SK-N-SH (cell line): ENCODE measurements at regions not wholly inside any gene's neighbourhood (a gene's known extent, or its start where the extent isn't known, plus 50 kb on each side); places are given as distances from the start of the nearest gene placed in this dataset.

Source experiments
- CTCF ChIA-PET: fragments of 300-600, 350-600 bp; formaldehyde crosslinking; extraction: SDS; loops from one replicate; lab custom pipeline; 2021; lab: Yijun Ruan, JAX
- POLR2A ChIA-PET: fragments of 350-600 bp; sonication (Branson Sonifier 250); formaldehyde crosslinking; extraction: SDS; loops from one replicate; lab custom pipeline; 2020; ENCODE audit warnings: antibody characterized with exemption, inconsistent platforms; lab: Yijun Ruan, JAX
- DNase-seq: peaks from one replicate; pipeline ENCODE4 v3.0.0; 2012
- H2AFZ ChIP-seq: fragments of 200-600 bp; sonication (generic); 2 replicates; pipeline ENCODE4 v1.8.1; 2016; ENCODE audit warnings: antibody characterized with exemption, mild to moderate bottlenecking, low read depth
- H3F3A ChIP-seq: fragments of 200-600 bp; sonication (generic); replicated peaks from 2 replicates; pipeline ENCODE3; 2016; ENCODE audit warnings: antibody characterized with exemption, mild to moderate bottlenecking; ENCODE audit not compliant: insufficient read depth
- H3K27ac ChIP-seq, 2 experiments: fragments of 200-500 bp in 1 of 2; fragments of 200-600 bp in 1 of 2; sonication (Bioruptor generic) in 1 of 2; sonication (generic), shearing (Covaris generic) in 1 of 2; 2 replicates each; pipeline versions ENCODE4 v1.5.1 to v1.6.1; 2014 to 2016; ENCODE audit warnings: low read depth in 2 of 2, inconsistent platforms in 1 of 2, low read length in 1 of 2, mild to moderate bottlenecking in 1 of 2, mixed read lengths in 1 of 2
- H3K27me3 ChIP-seq: fragments of 200-600 bp; sonication (generic), shearing (Covaris generic); 2 replicates; pipeline ENCODE4 v1.6.1; 2016; ENCODE audit warnings: mixed run types; ENCODE audit not compliant: insufficient read depth
- H3K36me3 ChIP-seq, 2 experiments: fragments of 200-500 bp in 1 of 2; fragments of 200-600 bp in 1 of 2; sonication (Bioruptor generic) in 1 of 2; sonication (generic) in 1 of 2; replicated peaks in 1 of 2; 2 replicates each; pipeline versions ENCODE3 to v1.5.1; 2014 to 2016; ENCODE audit warnings: low read length in 1 of 2, mild to moderate bottlenecking in 1 of 2; ENCODE audit not compliant: insufficient read depth in 2 of 2, control insufficient read depth in 1 of 2
- H3K4me1 ChIP-seq, 2 experiments: fragments of 200-500 bp in 1 of 2; fragments of 200-600 bp in 1 of 2; sonication (Bioruptor generic) in 1 of 2; sonication (generic), shearing (Covaris generic) in 1 of 2; 2 replicates each; pipeline versions ENCODE4 v1.5.1 to v1.6.1; 2014 to 2016; ENCODE audit warnings: low read depth in 1 of 2, low read length in 1 of 2, mixed run types in 1 of 2; ENCODE audit not compliant: insufficient read depth in 2 of 2, control insufficient read depth in 1 of 2
- H3K4me2 ChIP-seq: fragments of 200-600 bp; sonication (generic), shearing (Covaris generic); 2 replicates; pipeline ENCODE4 v1.6.1; 2017; ENCODE audit warnings: mixed run types
- H3K4me3 ChIP-seq, 2 experiments: fragments of 200-500 bp in 1 of 2; fragments of 200-600 bp in 1 of 2; sonication (Bioruptor generic) in 1 of 2; sonication (generic), shearing (Covaris generic) in 1 of 2; 2 replicates each; pipeline versions ENCODE4 v1.5.1 to v1.8.1; 2014 to 2016; ENCODE audit warnings: low read depth in 2 of 2, inconsistent platforms in 1 of 2, low read length in 1 of 2, mild to moderate bottlenecking in 1 of 2, mixed read lengths in 1 of 2, moderate library complexity in 1 of 2
- H3K79me2 ChIP-seq: fragments of 200-600 bp; sonication (generic); 2 replicates; pipeline ENCODE4 v1.8.1; 2017; ENCODE audit warnings: mild to moderate bottlenecking; ENCODE audit not compliant: insufficient read depth
- H3K9ac ChIP-seq: fragments of 200-600 bp; sonication (generic); 2 replicates; pipeline ENCODE4 v1.6.1; 2017; ENCODE audit warnings: mixed run types
- H3K9me2 ChIP-seq: fragments of 200-600 bp; sonication (generic); 2 replicates; pipeline ENCODE4 v1.6.1; 2017; ENCODE audit warnings: mixed run types
- H3K9me3 ChIP-seq: fragments of 200-600 bp; sonication (generic); 2 replicates; pipeline ENCODE4 v1.6.1; 2017; ENCODE audit warnings: mixed run types, mild to moderate bottlenecking, moderate library complexity
- H4K20me1 ChIP-seq: fragments of 200-600 bp; sonication (generic); 2 replicates; pipeline ENCODE4 v1.6.1; 2017; ENCODE audit warnings: mild to moderate bottlenecking, mixed run types; ENCODE audit not compliant: insufficient read depth
- EP300 ChIP-seq, 2 experiments: IDR thresholded peaks; 2 replicates each; pipeline versions ENCODE4 v1.4.0 to v1.6.1; 2012; ENCODE audit warnings: borderline replicate concordance in 1 of 2, low read depth in 1 of 2, low read length in 1 of 2
- EZH2phosphoT487 ChIP-seq: fragments of 200-600 bp; sonication (generic); IDR thresholded peaks from 2 replicates; pipeline ENCODE4 v1.6.1; 2017; ENCODE audit warnings: low read depth, mixed run types, mild to moderate bottlenecking, antibody characterized with exemption, moderate library complexity, borderline replicate concordance
- FOXM1 ChIP-seq: IDR thresholded peaks from 2 replicates; pipeline ENCODE4 v1.4.0; 2012; ENCODE audit warnings: low read depth, mild to moderate bottlenecking
- GABPA ChIP-seq: IDR thresholded peaks from 2 replicates; pipeline ENCODE4 v1.4.0; 2012; ENCODE audit warnings: low read depth, mild to moderate bottlenecking
- GATA2 ChIP-seq: sonication (generic); formaldehyde crosslinking; IDR thresholded peaks from 2 replicates; pipeline ENCODE4 v1.5.0; 2020; ENCODE audit warnings: mild to moderate bottlenecking, missing genetic modification reagents
- MAX ChIP-seq: IDR thresholded peaks from 2 replicates; pipeline ENCODE4 v1.4.0; 2012; ENCODE audit warnings: low read depth
- MXI1 ChIP-seq: IDR thresholded peaks from 2 replicates; pipeline ENCODE4 v1.6.1; 2012; ENCODE audit warnings: mild to moderate bottlenecking, low read depth, low read length, improper control_type of control experiment
- NFIC ChIP-seq: IDR thresholded peaks from 2 replicates; pipeline ENCODE4 v1.4.0; 2012; ENCODE audit warnings: borderline replicate concordance
- RAD21 ChIP-seq: IDR thresholded peaks from 2 replicates; pipeline ENCODE4 v1.6.1; 2012; ENCODE audit warnings: mild to moderate bottlenecking, low read length
- REST ChIP-seq: IDR thresholded peaks from 2 replicates; pipeline ENCODE4 v1.6.1; 2012; ENCODE audit warnings: mild to moderate bottlenecking, low read depth, low read length, moderate library complexity
- RFX5 ChIP-seq: IDR thresholded peaks from 2 replicates; pipeline ENCODE4 v1.6.1; 2012; ENCODE audit warnings: mild to moderate bottlenecking, improper control_type of control experiment, low read length
- SIN3A ChIP-seq: IDR thresholded peaks from 2 replicates; pipeline ENCODE4 v1.6.1; 2012; ENCODE audit warnings: low read depth, mild to moderate bottlenecking, low read length, moderate library complexity, borderline replicate concordance
- SMC3 ChIP-seq: IDR thresholded peaks from 2 replicates; pipeline ENCODE4 v1.6.1; 2012; ENCODE audit warnings: low read depth, low read length, improper control_type of control experiment
- TAF1 ChIP-seq: IDR thresholded peaks from 2 replicates; pipeline ENCODE4 v1.6.1; 2012; ENCODE audit warnings: low read depth, mild to moderate bottlenecking, low read length, moderate library complexity, borderline replicate concordance
- TCF12 ChIP-seq: IDR thresholded peaks from 2 replicates; pipeline ENCODE4 v1.4.0; 2012
- TEAD4 ChIP-seq: IDR thresholded peaks from 2 replicates; pipeline ENCODE4 v1.4.0; 2012; ENCODE audit warnings: mild to moderate bottlenecking, borderline replicate concordance; ENCODE audit not compliant: insufficient read depth
- USF1 ChIP-seq: IDR thresholded peaks from 2 replicates; pipeline ENCODE4 v1.4.0; 2012; ENCODE audit warnings: low read depth, borderline replicate concordance
- YY1 ChIP-seq: IDR thresholded peaks from 2 replicates; pipeline ENCODE4 v1.4.0; 2012; ENCODE audit warnings: low read depth, mild to moderate bottlenecking
- WGBS: methylation state at CpG from one replicate; pipeline ENCODE4 v1.1.6; 2017; ENCODE audit warnings: low lambda C conversion rate; 5-methylcytosine and 5-hydroxymethylcytosine counted together
- TF ChIP-seq, protein P1 (sequence below): fragments of 200-600 bp; sonication (generic); IDR thresholded peaks from 2 replicates; pipeline ENCODE4 v1.6.1; 2017; ENCODE audit warnings: antibody characterized with exemption, mild to moderate bottlenecking, moderate library complexity
- TF ChIP-seq, protein P2 (sequence below): IDR thresholded peaks from 2 replicates; pipeline ENCODE4; 2012

DNA sequence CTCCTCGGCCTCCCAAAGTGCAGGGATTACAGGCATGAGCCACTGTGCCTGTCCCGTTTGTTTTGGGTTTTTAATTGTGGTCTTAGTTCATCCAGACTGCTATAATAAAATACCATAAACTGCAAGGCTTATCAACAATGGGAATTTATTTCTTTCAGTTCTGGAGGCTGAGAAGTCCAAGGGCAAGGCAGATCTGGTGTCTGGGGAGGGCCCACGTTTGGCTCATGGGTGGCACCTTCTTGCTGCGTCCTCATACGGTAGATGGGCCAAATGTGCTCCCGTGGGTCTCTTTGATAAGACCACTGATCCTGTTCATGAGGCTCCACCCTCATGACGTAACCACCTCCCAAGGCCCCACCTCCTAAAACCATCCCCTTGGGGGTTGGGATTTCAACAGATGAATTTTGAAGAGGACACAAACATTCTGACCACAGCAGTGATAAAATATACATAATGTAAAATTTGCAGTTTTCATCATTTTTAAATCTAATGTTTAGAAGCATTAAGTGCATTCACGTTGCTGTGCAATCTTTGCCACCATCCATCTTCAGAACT lies 133.4 kb upstream of the ERRFI1 start:
- POLR2A ChIA-PET = no interaction called here
- Histone ChIP-seq H4K20me1 (no peaks in the 10 kb centered on the region), H3K4me3 (no peak overlapping the region), H2AFZ (no peak overlapping the region), H3K36me3 (no peaks in the 10 kb centered on the region), H3K9me3 (no peaks in the 10 kb centered on the region), H3K4me2 (no peak overlapping the region), H3K27ac (no peak overlapping the region)
- no peak for DNase-seq
- TF ChIP-seq USF1 (no peak), GATA2 (CRISPR knock-in tag) (no peak)
- TF ChIP-seq, all 33 proteins: peak for 0
- WGBS = 88% methylated on average over 8 of the region's 8 CpGs
- Histone ChIP-seq H3K9ac (no peak overlapping the region), H3K4me1 (no peaks in the 10 kb centered on the region), H3K79me2 (no peaks in the 10 kb centered on the region), H3F3A (no peaks in the 10 kb centered on the region), H3K9me2 (no peaks in the 10 kb centered on the region), H3K27me3 (no peaks in the 10 kb centered on the region)
- CTCF ChIA-PET = no interaction called here

DNA sequence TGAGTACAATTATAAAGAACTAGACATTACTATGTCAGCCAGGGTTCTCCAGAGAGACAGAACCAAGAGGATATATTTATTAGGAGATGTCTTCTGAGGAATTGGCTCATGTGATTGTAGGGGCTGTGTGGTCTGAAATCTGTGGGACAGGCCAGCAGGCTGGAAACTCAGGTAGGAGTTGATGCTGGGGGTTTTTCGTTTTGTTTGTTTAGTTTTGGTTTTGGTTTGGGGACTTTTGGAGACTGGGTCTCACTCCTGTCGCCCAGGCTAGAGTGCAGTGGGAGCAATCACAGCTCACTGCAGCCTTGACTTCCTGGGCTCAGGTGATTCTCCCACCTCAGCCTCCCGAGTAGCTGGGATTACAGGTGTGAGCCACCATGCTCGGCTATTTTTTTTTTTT lies 132.9 kb upstream of the ERRFI1 start:
- 100% methylated on average over 4 of the region's 4 CpGs for WGBS
- H3K27me3 ChIP-seq = no peaks in the 10 kb centered on the region
- no peaks in the 10 kb centered on the region for H3K9me2 ChIP-seq
- H3K9ac ChIP-seq = no peak overlapping the region
- H3K36me3 ChIP-seq = no peaks in the 10 kb centered on the region
- H3K4me2 ChIP-seq = no peak overlapping the region
- H3K4me3 ChIP-seq = no peak overlapping the region
- ChIA-PET CTCF (no interaction called here), POLR2A (no interaction called here)
- no peaks in the 10 kb centered on the region for H3K9me3 ChIP-seq
- no peak for DNase-seq
- no peaks in the 10 kb centered on the region for H3K4me1 ChIP-seq
- H4K20me1 ChIP-seq = no peaks in the 10 kb centered on the region
- no peaks in the 10 kb centered on the region for H3K79me2 ChIP-seq
- H3K27ac ChIP-seq = no peak overlapping the region
- H3F3A ChIP-seq = no peaks in the 10 kb centered on the region
- no peak overlapping the region for H2AFZ ChIP-seq
- TF ChIP-seq NFIC (no peak), SMC3 (no peak), RAD21 (no peak), TEAD4 (no peak), YY1 (no peak), EZH2phosphoT487 (no peak), SIN3A (no peak), REST (no peak), MAX (no peak), EP300 (IDR thresholded peaks at IDR 0.05; ENCODE audit: borderline replicate concordance in 1 of 2, low read depth in 1 of 2, low read length in 1 of 2) (no peak), TCF12 (no peak), MXI1 (no peak), RFX5 (no peak), GABPA (no peak), FOXM1 (no peak), TAF1 (no peak)
- TF ChIP-seq, protein P1, sequence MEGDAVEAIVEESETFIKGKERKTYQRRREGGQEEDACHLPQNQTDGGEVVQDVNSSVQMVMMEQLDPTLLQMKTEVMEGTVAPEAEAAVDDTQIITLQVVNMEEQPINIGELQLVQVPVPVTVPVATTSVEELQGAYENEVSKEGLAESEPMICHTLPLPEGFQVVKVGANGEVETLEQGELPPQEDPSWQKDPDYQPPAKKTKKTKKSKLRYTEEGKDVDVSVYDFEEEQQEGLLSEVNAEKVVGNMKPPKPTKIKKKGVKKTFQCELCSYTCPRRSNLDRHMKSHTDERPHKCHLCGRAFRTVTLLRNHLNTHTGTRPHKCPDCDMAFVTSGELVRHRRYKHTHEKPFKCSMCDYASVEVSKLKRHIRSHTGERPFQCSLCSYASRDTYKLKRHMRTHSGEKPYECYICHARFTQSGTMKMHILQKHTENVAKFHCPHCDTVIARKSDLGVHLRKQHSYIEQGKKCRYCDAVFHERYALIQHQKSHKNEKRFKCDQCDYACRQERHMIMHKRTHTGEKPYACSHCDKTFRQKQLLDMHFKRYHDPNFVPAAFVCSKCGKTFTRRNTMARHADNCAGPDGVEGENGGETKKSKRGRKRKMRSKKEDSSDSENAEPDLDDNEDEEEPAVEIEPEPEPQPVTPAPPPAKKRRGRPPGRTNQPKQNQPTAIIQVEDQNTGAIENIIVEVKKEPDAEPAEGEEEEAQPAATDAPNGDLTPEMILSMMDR = no peak
- TF ChIP-seq, protein P2, sequence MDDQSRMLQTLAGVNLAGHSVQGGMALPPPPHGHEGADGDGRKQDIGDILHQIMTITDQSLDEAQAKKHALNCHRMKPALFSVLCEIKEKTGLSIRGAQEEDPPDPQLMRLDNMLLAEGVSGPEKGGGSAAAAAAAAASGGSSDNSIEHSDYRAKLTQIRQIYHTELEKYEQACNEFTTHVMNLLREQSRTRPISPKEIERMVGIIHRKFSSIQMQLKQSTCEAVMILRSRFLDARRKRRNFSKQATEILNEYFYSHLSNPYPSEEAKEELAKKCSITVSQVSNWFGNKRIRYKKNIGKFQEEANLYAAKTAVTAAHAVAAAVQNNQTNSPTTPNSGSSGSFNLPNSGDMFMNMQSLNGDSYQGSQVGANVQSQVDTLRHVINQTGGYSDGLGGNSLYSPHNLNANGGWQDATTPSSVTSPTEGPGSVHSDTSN = no peak
